ENCODE measurements at regions not wholly inside any gene's neighbourhood (a gene's known extent, or its start where the extent isn't known, plus 50 kb on each side); places are given as distances from the start of the nearest gene placed in this dataset.

- no peak for TF ChIP-seq FOSL1 (IDR thresholded peaks at IDR 0.05; ENCODE audit: insufficient read depth, low read depth, low read length)
These were observed 143.2 kb upstream of the TRPC6 start (continued) for GRCh38 chr11:101726988-101727387.

- no peak for FAIRE-seq
- Histone ChIP-seq H3K9ac (replicated peaks in 1 of 4; ENCODE audit: extremely low read depth in 1 of 4, low read depth in 3 of 4, low read length in 3 of 4) (no peak overlapping the region), H3K4me2 (ENCODE audit: insufficient read depth in 1 of 2, low read depth in 2 of 2, low read length in 2 of 2) (no peak overlapping the region), H3K14ac (ENCODE audit: insufficient read length) (no peak overlapping the region), H3K18ac (ENCODE audit: extremely low read depth, low read length) (no peak overlapping the region), H4K8ac (ENCODE audit: extremely low read depth, insufficient read depth, low read length) (no peak overlapping the region), H3K27me3 (replicated peaks in 1 of 4; ENCODE audit: control insufficient read depth in 3 of 4, extremely low read depth in 1 of 4, insufficient read depth in 3 of 4, low read length in 3 of 4) (no peaks in the 10 kb centered on the region), H3K27ac (ENCODE audit: low read depth, low read length) (no peak overlapping the region), H3K36me3 (ENCODE audit: control insufficient read depth in 2 of 4, insufficient read depth in 4 of 4, low read length in 3 of 4) (no peaks in the 10 kb centered on the region), H3K4me1 (replicated peaks in 1 of 4; ENCODE audit: control insufficient read depth in 3 of 4, insufficient read depth in 4 of 4, low read length in 3 of 4) (no peaks in the 10 kb centered on the region), H3K56ac (replicated peaks; ENCODE audit: insufficient read length, low read depth, low read length) (no peak overlapping the region), H2BK12ac (ENCODE audit: low read depth, low read length) (no peak overlapping the region), H2AK5ac (ENCODE audit: low read depth, low read length) (no peak overlapping the region), H3K79me1 (ENCODE audit: low read depth, low read length) (no peaks in the 10 kb centered on the region), H2BK20ac (ENCODE audit: low read length) (no peak overlapping the region), H4K5ac (ENCODE audit: insufficient read length, low read depth, low read length) (no peak overlapping the region), H2BK5ac (ENCODE audit: low read depth, low read length) (no peak overlapping the region), H4K91ac (replicated peaks; ENCODE audit: insufficient read length, low read length) (no peak overlapping the region), H3K79me2 (ENCODE audit: control insufficient read depth in 1 of 2, insufficient read depth in 2 of 2, low read length in 2 of 2) (no peaks in the 10 kb centered on the region), H3K23me2 (ENCODE audit: low read depth, low read length) (no peaks in the 10 kb centered on the region), H3K4ac (replicated peaks; ENCODE audit: insufficient read length, low read depth, low read length) (no peak overlapping the region), H3K23ac (ENCODE audit: insufficient read length) (no peak overlapping the region), H4K20me1 (replicated peaks in 1 of 2; ENCODE audit: control insufficient read depth in 1 of 2, insufficient read depth in 2 of 2, low read length in 2 of 2) (no peaks in the 10 kb centered on the region), H3K4me3 (ENCODE audit: extremely low read depth in 1 of 4, insufficient read depth in 2 of 4, low read depth in 3 of 4, low read length in 4 of 4) (no peak overlapping the region), H3K9me3 (ENCODE audit: insufficient read depth in 2 of 2, low read depth in 1 of 2, low read length in 1 of 2) (no peaks in the 10 kb centered on the region), H2BK120ac (replicated peaks; ENCODE audit: low read depth, low read length) (no peak overlapping the region), H2BK15ac (ENCODE audit: low read length) (no peak overlapping the region), H2AFZ (ENCODE audit: low read length) (no peak overlapping the region)
- no peak for DNase-seq (ENCODE audit: low read depth in 1 of 2, low spot score in 2 of 2)
- POLR2A ChIA-PET (ENCODE audit: partially characterized antibody): no interaction called here
- CTCF ChIA-PET (ENCODE audit: partially characterized antibody): no interaction called here
- TF ChIP-seq YY1 (IDR thresholded peaks at IDR 0.05; ENCODE audit: low read depth, low read length): no peak
- TF ChIP-seq SP2 (IDR thresholded peaks at IDR 0.05; ENCODE audit: low read length): no peak
- no peak for TF ChIP-seq CHD1 (IDR thresholded peaks at IDR 0.05; ENCODE audit: low read depth, low read length)
- TF ChIP-seq KDM5A (IDR thresholded peaks at IDR 0.05; ENCODE audit: low read length): no peak
- no peak for TF ChIP-seq SRF (IDR thresholded peaks at IDR 0.05; ENCODE audit: low read depth, low read length)
- no peak for TF ChIP-seq ASH2L (IDR thresholded peaks at IDR 0.05; ENCODE audit: low read length)
- TF ChIP-seq GTF2F1 (IDR thresholded peaks at IDR 0.05; ENCODE audit: borderline replicate concordance, low read depth, low read length): no peak
- no peak for TF ChIP-seq E2F6 (IDR thresholded peaks at IDR 0.05)
- 95% methylated on average over 1 of the region's 1 CpG; no CpG with 5 or more reads in 1 of the 2 experiments for WGBS, 2 experiments (ENCODE audit: extremely low coverage in 1 of 2, insufficient coverage in 1 of 2, insufficient read length in 1 of 2, insufficient replicate concordance in 2 of 2, low coverage in 1 of 2, low lambda C conversion rate in 2 of 2, missing lambda C conversion rate in 1 of 2)
These were observed 139.6 kb upstream of the TRPC6 start for GRCh38 chr11:101723371-101723770.
